ENCODE measurements at regions not wholly inside any gene's neighbourhood (a gene's known extent, or its start where the extent isn't known, plus 50 kb on each side); places are given as distances from the start of the nearest gene placed in this dataset.

- no peak for DNase-seq
- WGBS, 2 donors (ENCODE audit: low coverage in 1 of 2): 84 to 87% methylated on average over 4 of the region's 4 CpGs
- Histone ChIP-seq H3K27ac (no peak overlapping the region), H3K9me3 (no peaks in the 10 kb centered on the region), H3K4me3 (no peak overlapping the region), H3K27me3 (no peaks in the 10 kb centered on the region), H3K36me3 (no peaks in the 10 kb centered on the region), H3K4me1 (no peaks in the 10 kb centered on the region)
- in situ Hi-C loops (cut with MboI; ENCODE audit: low pct_ligation_motif_present in 1 of 4, low pct_unique_long_range_greater_than_20kb in 1 of 4, low sequenced_read_pairs in 3 of 4): no loop called here
- TF ChIP-seq EP300 (IDR thresholded peaks at IDR 0.05; ENCODE audit: low read depth): no peak
- TF ChIP-seq CTCF (IDR thresholded peaks at IDR 0.05): no peak
- TF ChIP-seq POLR2AphosphoS5 (IDR thresholded peaks at IDR 0.05): no peak
- TF ChIP-seq POLR2A (IDR thresholded peaks at IDR 0.05): no peak
- intact Hi-C loops (cut with DNase I; ENCODE audit: low total_unique reads): no loop called here
These were observed 249.4 kb upstream of the PLSCR5 start for GRCh38 chr3:146854523-146854922.

GRCh38 chr3:146851665-146852064 lies 246.5 kb upstream of the PLSCR5 start:
- Histone ChIP-seq H3K36me3 (no peaks in the 10 kb centered on the region), H3K4me3 (no peak overlapping the region), H3K4me1 (no peaks in the 10 kb centered on the region), H3K27me3 (no peaks in the 10 kb centered on the region), H3K27ac (no peak overlapping the region), H3K9me3 (no peaks in the 10 kb centered on the region)
- in situ Hi-C loops (cut with MboI; ENCODE audit: low pct_ligation_motif_present in 1 of 4, low pct_unique_long_range_greater_than_20kb in 1 of 4, low sequenced_read_pairs in 3 of 4): no loop called here
- TF ChIP-seq EP300 (IDR thresholded peaks at IDR 0.05; ENCODE audit: low read depth) (no peak), POLR2A (IDR thresholded peaks at IDR 0.05) (no peak), POLR2AphosphoS5 (IDR thresholded peaks at IDR 0.05) (no peak), CTCF (IDR thresholded peaks at IDR 0.05) (no peak)
- intact Hi-C loops (cut with DNase I; ENCODE audit: low total_unique reads): no loop called here
- DNase-seq: no peak
- 53 to 54% methylated on average over 2 of the region's 2 CpGs for WGBS, 2 donors (ENCODE audit: low coverage in 1 of 2)

- in situ Hi-C loops (cut with MboI; ENCODE audit: low pct_ligation_motif_present in 1 of 4, low pct_unique_long_range_greater_than_20kb in 1 of 4, low sequenced_read_pairs in 3 of 4): no loop called here
- TF ChIP-seq EP300 (IDR thresholded peaks at IDR 0.05; ENCODE audit: low read depth): no peak
- no peak for TF ChIP-seq CTCF (IDR thresholded peaks at IDR 0.05)
- no peak overlapping the region for H3K4me3 ChIP-seq
- no peaks in the 10 kb centered on the region for H3K36me3 ChIP-seq
- H3K27me3 ChIP-seq: no peaks in the 10 kb centered on the region
- no peak for DNase-seq
- intact Hi-C loops (cut with DNase I; ENCODE audit: low total_unique reads): no loop called here
- no peaks in the 10 kb centered on the region for H3K4me1 ChIP-seq
- no peak overlapping the region for H3K27ac ChIP-seq
- no peaks in the 10 kb centered on the region for H3K9me3 ChIP-seq
- WGBS, 2 donors (ENCODE audit: low coverage in 1 of 2): 81 to 93% methylated on average over 3 of the region's 3 CpGs
These were observed 240.2 kb upstream of the PLSCR5 start for GRCh38 chr3:146845361-146845760.

- TF ChIP-seq POLR2AphosphoS5 (IDR thresholded peaks at IDR 0.05) (no peak), POLR2A (IDR thresholded peaks at IDR 0.05) (no peak)
- H3K9me3 ChIP-seq: no peaks in the 10 kb centered on the region
- intact Hi-C loops (cut with DNase I; ENCODE audit: low total_unique reads) (no loop called here), in situ Hi-C loops (cut with MboI; ENCODE audit: low pct_ligation_motif_present in 1 of 4, low pct_unique_long_range_greater_than_20kb in 1 of 4, low sequenced_read_pairs in 3 of 4) (no loop called here)
- H3K36me3 ChIP-seq: no peaks in the 10 kb centered on the region
- 85% methylated on average over 1 of the region's 1 CpG; no CpG with 5 or more reads in 1 of the 2 donors for WGBS, 2 donors (ENCODE audit: low coverage in 1 of 2)
- H3K4me3 ChIP-seq: no peak overlapping the region
- no peaks in the 10 kb centered on the region for H3K4me1 ChIP-seq
- no peak overlapping the region for H3K27ac ChIP-seq
- H3K27me3 ChIP-seq: no peaks in the 10 kb centered on the region
- no peak for DNase-seq
These were observed 238.3 kb upstream of the PLSCR5 start for GRCh38 chr3:146843476-146843875.

- Histone ChIP-seq H3K9me3 (no peaks in the 10 kb centered on the region), H3K36me3 (no peaks in the 10 kb centered on the region), H3K4me3 (no peak overlapping the region), H3K27ac (no peak overlapping the region), H3K27me3 (no peaks in the 10 kb centered on the region), H3K4me1 (no peaks in the 10 kb centered on the region)
- no peak for DNase-seq
- in situ Hi-C loops (cut with MboI; ENCODE audit: low pct_ligation_motif_present in 1 of 4, low pct_unique_long_range_greater_than_20kb in 1 of 4, low sequenced_read_pairs in 3 of 4) (no loop called here), intact Hi-C loops (cut with DNase I; ENCODE audit: low total_unique reads) (no loop called here)
- 58 to 62% methylated on average over 3 of the region's 3 CpGs for WGBS, 2 donors (ENCODE audit: low coverage in 1 of 2)
- TF ChIP-seq CTCF (IDR thresholded peaks at IDR 0.05) (no peak), POLR2AphosphoS5 (IDR thresholded peaks at IDR 0.05) (no peak), POLR2A (IDR thresholded peaks at IDR 0.05) (no peak), EP300 (IDR thresholded peaks at IDR 0.05; ENCODE audit: low read depth) (no peak)
These were observed 234.7 kb upstream of the PLSCR5 start for GRCh38 chr3:146839727-146840375.
